HFF-Myc (cell line): ENCODE measurements at regions not wholly inside any gene's neighbourhood (a gene's known extent, or its start where the extent isn't known, plus 50 kb on each side); places are given as distances from the start of the nearest gene placed in this dataset.

ENCODE experiments used
- DNase-seq: peaks from one replicate; pipeline ENCODE4 v3.0.0-alpha.2; 2011; ENCODE audit warnings: low read depth; ENCODE audit errors: extremely low read depth
- H3K4me3 ChIP-seq: replicated peaks from 2 replicates; pipeline ENCODE4 v1.5.1; 2011; ENCODE audit warnings: low read depth, mild to moderate bottlenecking, control low read depth, low read length
- CTCF ChIP-seq: IDR thresholded peaks from 2 replicates; pipeline ENCODE4 v1.5.1; 2012; ENCODE audit warnings: mild to moderate bottlenecking, low read depth, low read length, control low read depth; ENCODE audit errors: missing control alignments

- no peak overlapping the region for H3K4me3 ChIP-seq
- DNase-seq, result no peak
- no peak for TF ChIP-seq CTCF
Measured at GRCh38 chr11:86143087-86144030, 74.5 kb upstream of the PICALM start.

- no peak for DNase-seq
- no peak overlapping the region for H3K4me3 ChIP-seq
- TF ChIP-seq CTCF, result no peak
Measured at GRCh38 chr11:86142170-86142569, 73.3 kb upstream of the PICALM start.

- DNase-seq, result no peak
- H3K4me3 ChIP-seq, result no peak overlapping the region
- TF ChIP-seq CTCF, result no peak
Measured at GRCh38 chr11:86141727-86142126, 72.8 kb upstream of the PICALM start.

- no peak for DNase-seq
- no peak overlapping the region for H3K4me3 ChIP-seq
- no peak for TF ChIP-seq CTCF
Measured at GRCh38 chr11:86140334-86140990, 71.6 kb upstream of the PICALM start.

- no peak overlapping the region for H3K4me3 ChIP-seq
- DNase-seq, result no peak
- no peak for TF ChIP-seq CTCF
Measured at GRCh38 chr11:86138958-86139357, 70.1 kb upstream of the PICALM start.

- DNase-seq, result no peak
- TF ChIP-seq CTCF, result no peak
- no peak overlapping the region for H3K4me3 ChIP-seq
Measured at GRCh38 chr11:86136538-86136937, 67.7 kb upstream of the PICALM start.
